GM12878 (cell line): ENCODE measurements at regions not wholly inside any gene's neighbourhood (a gene's known extent, or its start where the extent isn't known, plus 50 kb on each side); places are given as distances from the start of the nearest gene placed in this dataset.

Source experiments
- ATAC-seq: fragments of 200-7000 bp; cut with Tn5 transposase; 3 replicates; pipeline ENCODE4 v1.9.1; 2020; ENCODE audit warnings: mild to moderate bottlenecking, moderate library complexity
- BruUV-seq: library from RNA; stranded (reverse); fragments of 400-500 nt; replicated peaks from 2 replicates; lab custom pipeline; 2021; lab: Mats Ljungman, UMichigan
- CTCF ChIA-PET: fragments of 300-600 bp; sonication (Branson Sonifier 250); formaldehyde crosslinking; extraction: SDS; loops from one replicate; lab custom pipeline; 2021; ENCODE audit warnings: inconsistent platforms; lab: Yijun Ruan, JAX
- POLR2A ChIA-PET: fragments of 350-600 bp; formaldehyde crosslinking; extraction: SDS; loops from one replicate; lab custom pipeline; 2021; ENCODE audit warnings: inconsistent platforms; lab: Charles Lee
- RAD21 ChIA-PET: fragments of 300-600 bp; sonication (Branson Sonifier 250); formaldehyde crosslinking; loops from one replicate; lab custom pipeline; 2023; ENCODE audit warnings: antibody characterized with exemption; ENCODE audit not compliant: unreplicated experiment; lab: Charles Lee
- SMC1A ChIA-PET: fragments of 300-600 bp; sonication (Branson Sonifier 250); formaldehyde crosslinking; loops from one replicate; lab custom pipeline; 2023; ENCODE audit not compliant: unreplicated experiment, uncharacterized antibody; lab: Charles Lee
- DNase-seq: peaks from one replicate; pipeline ENCODE4 v3.0.0-alpha.2; 2011; ENCODE audit warnings: low read depth, low spot score
- FAIRE-seq: peaks from 3 replicates; lab custom pipeline; 2011; peaks lifted over from hg19 to GRCh38; lab: Jason Lieb, UNC
- H2AFZ ChIP-seq: 2 replicates; pipeline ENCODE4 v1.6.0; 2011; ENCODE audit warnings: low read depth, low read length, control low read depth; ENCODE audit not compliant: control insufficient read depth
- H3K27ac ChIP-seq: 2 replicates; pipeline ENCODE4 v1.5.1; 2011; ENCODE audit warnings: control low read depth; ENCODE audit not compliant: control insufficient read depth, insufficient read depth
- H3K27me3 ChIP-seq, 2 experiments: replicated peaks in 1 of 2; 2 replicates each; pipeline versions ENCODE4 v1.6.0 to v1.6.1; 2011; ENCODE audit warnings: low read length in 1 of 2; ENCODE audit not compliant: control insufficient read depth in 2 of 2, insufficient read depth in 2 of 2
- H3K36me3 ChIP-seq, 2 experiments: 2 replicates each; pipeline ENCODE4 v1.5.1; 2011; ENCODE audit warnings: low read length in 1 of 2; ENCODE audit not compliant: control insufficient read depth in 2 of 2, insufficient read depth in 2 of 2
- H3K4me1 ChIP-seq: 2 replicates; pipeline ENCODE4 v1.6.1; 2011; ENCODE audit warnings: mild to moderate bottlenecking, low read length, moderate library complexity, mixed read lengths; ENCODE audit not compliant: control insufficient read depth, insufficient read depth
- H3K4me2 ChIP-seq: 2 replicates; pipeline ENCODE4 v1.6.0; 2011; ENCODE audit warnings: control low read depth; ENCODE audit not compliant: control insufficient read depth, insufficient read depth
- H3K4me3 ChIP-seq: fragments of 200-600 bp; sonication (generic); 2 replicates; pipeline ENCODE4 v1.5.1; 2016
- H3K79me2 ChIP-seq: 2 replicates; pipeline ENCODE4 v1.6.0; 2011; ENCODE audit warnings: low read length; ENCODE audit not compliant: control insufficient read depth, insufficient read depth
- H3K9ac ChIP-seq: 2 replicates; pipeline ENCODE4 v1.8.0; 2011; ENCODE audit warnings: low read length, control low read depth, mixed read lengths; ENCODE audit not compliant: control insufficient read depth, insufficient read depth
- H3K9me3 ChIP-seq: replicated peaks from 3 replicates; pipeline ENCODE4 v1.5.1; 2011; ENCODE audit warnings: mild to moderate bottlenecking, low read length; ENCODE audit not compliant: control insufficient read depth, insufficient read depth
- H4K20me1 ChIP-seq: 2 replicates; pipeline ENCODE4 v1.6.0; 2011; ENCODE audit not compliant: control insufficient read depth, insufficient read depth
- BHLHE40 ChIP-seq, 2 experiments: fragments of 450-650 bp in 1 of 2; IDR thresholded peaks; 2 replicates each; pipeline ENCODE4 v1.6.1; 2011 to 2017; ENCODE audit warnings: low read depth in 2 of 2, borderline replicate concordance in 1 of 2, improper control_type of control experiment in 1 of 2, low read length in 1 of 2, mild to moderate bottlenecking in 1 of 2
- CEBPB ChIP-seq, 2 experiments: fragments of 150-350 bp in 1 of 2; IDR thresholded peaks; 2 replicates each; pipeline ENCODE4 v1.6.1; 2012 to 2014; ENCODE audit warnings: low read depth in 2 of 2, low read length in 2 of 2, borderline replicate concordance in 1 of 2, inconsistent platforms in 1 of 2
- EP300 ChIP-seq, 2 experiments: fragments of 150-350 bp in 1 of 2; IDR thresholded peaks; 2 replicates each; pipeline ENCODE4 v1.6.1; 2011 to 2012; ENCODE audit warnings: low read depth in 2 of 2, low read length in 2 of 2, borderline replicate concordance in 1 of 2, improper control_type of control experiment in 1 of 2, inconsistent platforms in 1 of 2; ENCODE audit not compliant: control insufficient read depth in 1 of 2
- ESRRA ChIP-seq: IDR thresholded peaks from 2 replicates; pipeline ENCODE4 v1.6.1; 2012; ENCODE audit warnings: mild to moderate bottlenecking, low read length, improper control_type of control experiment
- JUNB ChIP-seq: IDR thresholded peaks from 2 replicates; pipeline ENCODE4 v1.6.1; 2016; ENCODE audit warnings: antibody characterized with exemption, mild to moderate bottlenecking
- LARP7 ChIP-seq: fragments of 450-650 bp; IDR thresholded peaks from 2 replicates; pipeline ENCODE4 v1.6.1; 2017; ENCODE audit warnings: mild to moderate bottlenecking
- MXI1 ChIP-seq: fragments of 150-350 bp; IDR thresholded peaks from 2 replicates; pipeline ENCODE4 v1.6.1; 2011; ENCODE audit warnings: low read depth, mild to moderate bottlenecking, inconsistent platforms, low read length, improper control_type of control experiment
- NBN ChIP-seq: fragments of 450-650 bp; IDR thresholded peaks from 2 replicates; pipeline ENCODE4 v1.6.1; 2016
- NFYB ChIP-seq: IDR thresholded peaks from 2 replicates; pipeline ENCODE4 v1.6.1; 2011; ENCODE audit warnings: low read depth, mild to moderate bottlenecking, low read length, improper control_type of control experiment, moderate library complexity; ENCODE audit not compliant: insufficient read depth
- NR2C1 ChIP-seq: fragments of 450-650 bp; IDR thresholded peaks from 2 replicates; pipeline ENCODE4 v1.6.1; 2017; ENCODE audit warnings: antibody characterized with exemption, mild to moderate bottlenecking, moderate library complexity
- NR2C2 ChIP-seq: IDR thresholded peaks from 2 replicates; pipeline ENCODE4 v1.6.1; 2011; ENCODE audit warnings: borderline replicate concordance, low read depth; ENCODE audit not compliant: control insufficient read depth, insufficient read length
- PAX5 ChIP-seq: IDR thresholded peaks from 2 replicates; pipeline ENCODE4 v1.6.1; 2011; ENCODE audit warnings: low read depth, low read length, borderline replicate concordance
- POLR2AphosphoS5 ChIP-seq: IDR thresholded peaks from 2 replicates; pipeline ENCODE4 v1.6.1; 2011; ENCODE audit warnings: mild to moderate bottlenecking, low read length, inconsistent platforms
- RFX5 ChIP-seq: IDR thresholded peaks from 2 replicates; pipeline ENCODE4 v1.6.1; 2011; ENCODE audit warnings: low read depth, low read length, improper control_type of control experiment
- SP1 ChIP-seq: IDR thresholded peaks from one replicate; pipeline ENCODE4 v1.6.1; 2011; ENCODE audit warnings: low read depth, low read length
- WGBS: methylation state at CpG from one replicate; pipeline ENCODE4 v1.1.6; 2016; ENCODE audit warnings: low lambda C conversion rate; ENCODE audit not compliant: insufficient replicate concordance, insufficient coverage; ENCODE audit errors: missing lambda C conversion rate; 5-methylcytosine and 5-hydroxymethylcytosine counted together
- in situ Hi-C: fragments of 300-500 bp; cut with MboI; formaldehyde crosslinking; loops from 9 replicates; pipeline ENCODE4 v1.14.3; 2018; ENCODE audit warnings: mixed read lengths
- intact Hi-C: fragments of 100-400 bp; cut with micrococcal nuclease; formaldehyde crosslinking; loops from one replicate; pipeline ENCODE4 v1.14.2; 2022; ENCODE audit not compliant: unreplicated experiment
- TF ChIP-seq, protein P1 (sequence below): fragments of 450-650 bp; IDR thresholded peaks from 2 replicates; pipeline ENCODE4 v1.6.1; 2016; ENCODE audit warnings: mild to moderate bottlenecking

DNA sequence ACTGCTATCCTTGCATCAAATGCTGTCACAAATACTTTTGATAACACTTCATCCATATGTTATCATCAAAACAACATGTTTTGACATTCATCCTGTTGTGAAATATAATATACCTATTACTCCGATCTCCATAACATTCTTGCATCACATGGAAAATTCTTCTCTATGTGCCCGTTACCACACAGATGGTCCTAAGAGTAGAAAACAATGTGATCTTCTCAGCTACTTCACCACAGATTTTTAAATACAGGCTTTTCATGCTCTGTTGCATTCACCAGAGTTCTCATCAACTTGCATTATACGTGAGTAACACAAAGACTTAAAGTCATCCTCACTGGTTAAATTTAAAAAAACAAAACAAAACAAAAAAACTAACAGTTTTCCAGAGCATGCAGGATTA, 1603.3 kb upstream of the ZEB2 start:
- no peak for DNase-seq
- intact Hi-C loops (no loop called here), in situ Hi-C loops (no loop called here)
- BruUV-seq, result no TSS peak
- ChIA-PET SMC1A (interaction anchor here (2.7 kb wide), 1 partner anchor 21 kb away, joined by 17 read pairs; no protein-coding TSS in a partner anchor), CTCF (no interaction called here)
- H3K9me3 ChIP-seq, result no peaks in the 10 kb centered on the region
- TF ChIP-seq NR2C1 (no peak), PAX5 (no peak), CEBPB (IDR thresholded peaks at IDR 0.05; ENCODE audit: borderline replicate concordance in 1 of 2, low read depth in 2 of 2, low read length in 2 of 2) (no peak), POLR2AphosphoS5 (no peak), NFYB (no peak), RFX5 (no peak)
- TF ChIP-seq, all 136 proteins: peak for 0
- POLR2A ChIA-PET, result no interaction called here
- ATAC-seq (no peak), FAIRE-seq (no peak)
- H3K79me2 ChIP-seq, result no peaks in the 10 kb centered on the region
- RAD21 ChIA-PET, result no interaction called here
- no peak overlapping the region for H3K9ac ChIP-seq
- H3K27ac ChIP-seq, result no peak overlapping the region
- no peaks in the 10 kb centered on the region for H3K36me3 ChIP-seq
- H3K4me3 ChIP-seq, result no peak overlapping the region
- no peaks in the 10 kb centered on the region for H4K20me1 ChIP-seq
- no peaks in the 10 kb centered on the region for H3K4me1 ChIP-seq
- no peak overlapping the region for H2AFZ ChIP-seq
- WGBS, result 15% methylated on average over 3 of the region's 3 CpGs
- H3K27me3 ChIP-seq, result no peaks in the 10 kb centered on the region
- H3K4me2 ChIP-seq, result no peak overlapping the region

DNA sequence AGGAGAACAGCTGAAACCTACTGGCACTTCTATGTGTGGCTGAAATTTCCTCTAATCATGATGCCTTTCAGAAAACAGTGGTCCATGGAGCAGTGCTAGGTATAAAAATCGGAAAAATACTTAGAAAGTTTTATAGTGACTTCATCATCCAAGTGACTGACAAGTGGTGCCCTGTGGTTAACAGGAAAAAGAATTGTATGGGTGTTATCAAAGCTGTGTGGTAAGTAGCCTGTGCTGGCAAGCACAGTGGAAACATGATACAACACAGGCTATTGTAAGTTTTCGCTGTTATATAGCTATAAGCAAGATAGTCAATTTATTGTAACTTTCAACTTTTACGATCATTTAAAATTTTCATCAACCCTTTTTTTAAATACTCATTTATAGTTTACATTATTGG, 1599.7 kb upstream of the ZEB2 start:
- Histone ChIP-seq H4K20me1 (no peaks in the 10 kb centered on the region), H3K27ac (no peak overlapping the region), H3K9ac (no peak overlapping the region), H3K27me3 (no peaks in the 10 kb centered on the region), H3K4me3 (no peak overlapping the region), H3K4me1 (no peaks in the 10 kb centered on the region), H3K79me2 (no peaks in the 10 kb centered on the region), H3K9me3 (no peaks in the 10 kb centered on the region), H3K36me3 (no peaks in the 10 kb centered on the region), H3K4me2 (no peak overlapping the region), H2AFZ (no peak overlapping the region)
- DNase-seq (no peak), ATAC-seq (no peak), FAIRE-seq (no peak)
- SMC1A ChIA-PET, result interaction anchor here (1.0 to 2.1 kb wide), 3 partner anchors 15 to 42 kb away, joined by 3 to 14 read pairs (median 3); no protein-coding TSS in a partner anchor
- CTCF ChIA-PET, result no interaction called here
- no TSS peak for BruUV-seq
- POLR2A ChIA-PET, result no interaction called here
- intact Hi-C loops, result no loop called here
- in situ Hi-C loops, result no loop called here
- RAD21 ChIA-PET, result interaction anchor here (1.3 to 1.9 kb wide), 2 partner anchors 15 to 17 kb away, joined by 3 to 11 read pairs; no protein-coding TSS in a partner anchor
- 16% methylated on average over 3 of the region's 3 CpGs for WGBS
- TF ChIP-seq CEBPB (IDR thresholded peaks at IDR 0.05; ENCODE audit: borderline replicate concordance in 1 of 2, low read depth in 2 of 2, low read length in 2 of 2) (no peak), NR2C2 (no peak), SP1 (no peak), JUNB (no peak), BHLHE40 (IDR thresholded peaks at IDR 0.05; ENCODE audit: borderline replicate concordance in 1 of 2, low read depth in 2 of 2, low read length in 1 of 2) (no peak), MXI1 (no peak), NBN (no peak), LARP7 (no peak), EP300 (IDR thresholded peaks at IDR 0.05; ENCODE audit: borderline replicate concordance in 1 of 2, control insufficient read depth in 1 of 2, low read depth in 2 of 2, low read length in 2 of 2) (no peak), ESRRA (no peak)
- TF ChIP-seq, protein P1, sequence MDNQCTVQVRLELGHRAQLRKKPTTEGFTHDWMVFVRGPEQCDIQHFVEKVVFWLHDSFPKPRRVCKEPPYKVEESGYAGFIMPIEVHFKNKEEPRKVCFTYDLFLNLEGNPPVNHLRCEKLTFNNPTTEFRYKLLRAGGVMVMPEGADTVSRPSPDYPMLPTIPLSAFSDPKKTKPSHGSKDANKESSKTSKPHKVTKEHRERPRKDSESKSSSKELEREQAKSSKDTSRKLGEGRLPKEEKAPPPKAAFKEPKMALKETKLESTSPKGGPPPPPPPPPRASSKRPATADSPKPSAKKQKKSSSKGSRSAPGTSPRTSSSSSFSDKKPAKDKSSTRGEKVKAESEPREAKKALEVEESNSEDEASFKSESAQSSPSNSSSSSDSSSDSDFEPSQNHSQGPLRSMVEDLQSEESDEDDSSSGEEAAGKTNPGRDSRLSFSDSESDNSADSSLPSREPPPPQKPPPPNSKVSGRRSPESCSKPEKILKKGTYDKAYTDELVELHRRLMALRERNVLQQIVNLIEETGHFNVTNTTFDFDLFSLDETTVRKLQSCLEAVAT, result no peak
